Left lobe of liver (tissue), 2 donors: ENCODE measurements at regions not wholly inside any gene's neighbourhood (a gene's known extent, or its start where the extent isn't known, plus 50 kb on each side); places are given as distances from the start of the nearest gene placed in this dataset.
"Not testable (repeated sequence)": the region's sequence is repeated elsewhere in the genome, so short reads cannot be mapped to it uniquely, and the experiment has no call there.

ENCODE experiments used
- ATAC-seq: fragments of 200-7000 bp; cut with Tn5 transposase; one replicate; pipeline ENCODE4 v1.9.1; 2020; ENCODE audit warnings: mild to moderate bottlenecking, moderate library complexity
- DNase-seq: peaks from one replicate; pipeline ENCODE4 v3.0.0-alpha.2; 2020; ENCODE audit warnings: low spot score
- donor health status: DM: no; HTN: no; CAD: no; lungs with moderate emphysema.
- donor health status: DM: no; HTN: yes; CAD: no.

DNA sequence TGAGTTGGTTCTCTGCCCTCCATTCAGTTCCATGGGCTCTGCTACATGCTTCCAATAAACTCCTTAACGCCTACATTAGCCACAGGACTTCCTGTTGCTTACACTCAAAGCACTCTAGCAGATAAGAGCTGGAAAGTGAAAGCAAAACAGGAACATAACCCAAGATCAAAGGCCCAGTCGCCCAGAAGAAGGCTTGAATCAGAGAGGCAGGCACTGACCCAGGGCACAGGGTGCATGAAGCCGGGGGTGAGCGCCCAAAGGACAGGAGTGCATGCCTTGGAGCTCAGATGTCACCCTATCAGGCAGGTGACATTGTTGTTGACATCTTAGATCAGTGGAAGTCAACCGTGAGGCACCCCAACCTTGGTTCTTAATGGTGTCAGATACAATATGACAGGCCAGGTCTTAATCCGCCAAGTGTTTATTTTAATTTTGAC lies 235.1 kb downstream of the UACA start:
- DNase-seq (peak; percentile 38), ATAC-seq (peak; percentile 65)

DNA sequence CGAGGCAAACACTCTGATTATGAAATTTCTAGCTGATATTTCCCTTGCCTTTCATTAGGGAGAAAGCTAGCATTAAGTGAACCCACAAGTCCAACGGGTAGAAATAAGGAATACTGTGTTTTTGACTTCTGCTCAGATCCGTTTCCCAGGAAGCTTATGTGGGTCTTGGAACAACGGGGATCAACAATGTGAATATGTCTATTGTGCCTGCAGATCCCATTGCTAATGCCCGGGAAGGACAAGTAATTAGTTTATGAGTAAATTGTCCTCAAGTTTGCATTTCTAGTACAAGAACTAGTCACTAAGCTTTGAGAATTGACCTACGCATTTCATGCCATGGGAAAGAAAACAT lies 236.4 kb downstream of the UACA start:
- DNase-seq = no peak
- ATAC-seq = no peak

DNA sequence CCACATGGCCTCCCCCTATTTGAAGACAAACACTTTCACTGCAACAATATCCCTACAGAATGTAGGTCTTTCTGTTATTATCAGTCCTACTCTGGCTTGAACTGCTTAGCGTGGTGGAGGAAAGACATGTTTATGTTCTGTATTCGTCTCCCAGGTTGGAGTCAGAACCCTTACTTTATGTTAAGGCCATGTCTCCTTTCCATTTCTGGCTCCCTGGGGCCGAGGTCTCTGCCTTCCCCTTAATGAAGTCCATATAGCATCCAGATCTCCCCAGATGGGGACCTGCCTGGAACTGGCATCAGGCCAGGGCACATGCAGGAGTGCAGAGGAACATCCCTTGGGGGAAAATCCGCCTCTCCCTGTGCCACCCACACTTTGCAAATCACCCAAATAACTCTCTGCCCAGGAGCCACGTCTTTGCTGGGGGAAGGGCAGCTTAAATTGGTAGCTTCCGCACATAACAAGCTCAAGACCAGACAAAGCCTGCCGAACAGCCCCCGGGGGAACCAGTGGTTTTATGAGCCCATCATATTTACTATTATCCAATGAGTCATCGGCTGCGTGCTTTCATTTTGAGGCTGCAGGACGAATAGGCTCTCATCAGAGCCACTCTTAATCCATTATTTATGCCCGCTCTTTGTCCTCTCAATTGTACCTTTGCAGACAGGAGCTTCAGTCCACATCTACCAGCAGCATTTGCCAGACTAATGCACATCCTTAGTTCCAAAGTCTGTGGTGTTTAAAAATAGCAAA lies 237.0 kb downstream of the UACA start:
- ATAC-seq (peak; percentile 79), DNase-seq (peak; percentile 44)

DNA sequence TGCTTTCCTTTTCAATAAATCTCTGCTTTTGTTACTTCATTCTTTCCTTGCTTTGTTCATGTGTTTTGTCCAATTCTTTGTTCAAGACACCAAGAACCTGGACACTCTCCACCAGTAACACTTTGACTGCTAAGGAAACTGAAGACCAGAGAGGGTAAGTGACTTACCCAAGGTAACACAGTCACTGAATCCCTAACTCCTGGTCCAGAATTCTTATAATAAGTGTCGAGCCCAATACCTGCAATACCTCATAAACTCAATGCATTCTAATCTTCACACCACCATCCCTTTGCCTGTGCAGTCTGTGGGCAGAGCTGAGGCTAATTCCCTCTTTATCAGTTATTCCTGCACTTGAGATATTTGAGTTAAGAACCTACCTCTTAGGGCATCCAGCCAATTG lies 237.8 kb downstream of the UACA start:
- DNase-seq (no peak), ATAC-seq (no peak)

DNA sequence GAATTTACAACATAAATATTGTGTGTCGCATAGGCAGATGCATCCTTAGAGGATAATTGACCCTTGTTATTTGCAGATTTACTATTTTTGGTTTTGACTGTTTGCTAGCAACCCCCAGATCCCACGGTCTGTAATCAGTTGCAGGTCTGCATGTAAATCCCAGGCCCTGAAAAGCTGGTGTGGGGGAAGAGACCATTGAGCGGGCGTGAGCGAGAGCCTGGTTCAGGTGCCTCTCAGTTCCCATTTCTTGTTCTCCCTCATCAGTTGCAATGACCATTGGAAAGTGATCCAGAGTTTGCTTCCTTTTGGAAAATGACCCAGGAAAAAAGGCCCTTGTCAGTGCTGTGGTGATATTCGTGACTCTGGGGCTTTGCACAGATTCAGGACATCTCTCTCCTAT lies 238.9 kb downstream of the UACA start:
- DNase-seq = no peak

DNA sequence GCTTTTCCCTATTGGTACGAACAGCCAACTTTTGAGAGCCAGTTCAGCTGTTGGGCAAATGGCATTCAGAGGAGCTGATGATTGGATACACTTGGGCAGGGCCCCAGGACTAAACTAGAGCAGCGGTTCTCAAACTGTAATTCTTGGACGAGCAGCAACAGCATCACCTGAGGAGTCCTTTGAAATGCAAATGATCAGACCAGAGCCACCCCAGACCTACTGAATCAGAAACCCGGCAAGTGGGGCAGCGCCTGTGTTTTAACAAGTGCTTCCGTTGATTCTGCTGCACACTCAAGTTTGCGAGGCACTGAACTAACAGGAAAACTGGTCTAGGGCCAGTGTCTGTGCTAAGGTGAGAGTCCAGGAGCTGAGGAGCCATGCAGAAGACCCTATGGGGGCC lies 239.7 kb downstream of the UACA start:
- no peak for DNase-seq
- ATAC-seq = no peak

More for the DNA sequence above, 238.9 kb downstream of the UACA start:
- ATAC-seq = no peak

DNA sequence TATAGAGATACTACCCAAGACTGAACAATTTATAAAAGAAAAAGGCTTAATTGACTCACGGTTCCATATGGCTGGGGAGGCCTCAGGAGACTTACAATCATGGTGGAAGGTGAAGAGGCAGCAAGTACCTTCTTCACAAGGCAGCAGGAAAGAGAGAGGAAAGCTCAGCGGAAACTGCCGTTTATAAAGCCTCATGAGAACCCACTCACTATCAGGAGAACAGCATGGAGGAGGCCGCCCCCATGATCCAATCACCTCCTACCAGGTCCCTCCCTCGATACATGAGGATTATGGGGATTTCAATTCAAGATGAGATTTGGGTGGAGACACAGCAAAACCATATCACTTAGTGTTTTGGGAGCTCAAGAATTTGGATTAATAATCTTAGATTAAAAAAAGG lies 240.2 kb downstream of the UACA start:
- DNase-seq (no peak), ATAC-seq (no peak)

DNA sequence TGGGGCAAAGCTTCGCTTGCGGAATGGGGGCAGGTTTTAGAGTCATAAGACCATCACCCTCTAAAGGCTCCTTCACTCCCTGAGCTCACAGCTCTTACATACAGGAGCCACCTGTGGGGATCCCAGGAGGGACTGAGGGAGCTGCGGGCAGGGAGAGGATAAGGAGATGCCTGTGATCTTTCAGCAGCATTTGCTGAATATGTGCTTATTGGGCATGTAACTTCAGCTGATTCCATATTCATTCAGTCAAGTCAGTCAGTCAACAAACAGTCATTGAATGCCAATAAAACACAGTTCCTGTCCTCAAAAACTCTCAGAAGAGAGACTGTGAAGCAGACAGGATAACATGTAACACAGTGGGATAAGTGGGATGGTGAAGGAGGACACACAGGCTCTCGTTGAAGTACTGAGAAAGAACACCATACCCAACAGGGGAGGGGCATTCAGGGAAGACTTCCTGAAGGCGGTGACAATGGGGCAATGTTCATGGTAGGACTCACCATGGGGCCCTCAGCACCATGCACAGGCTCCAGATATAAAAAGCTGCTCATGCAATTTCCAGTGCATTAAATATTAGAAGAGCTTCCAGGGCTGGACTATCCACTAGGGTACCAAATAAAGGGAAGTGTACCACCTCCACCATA lies 240.9 kb downstream of the UACA start:
- ATAC-seq (no peak), DNase-seq (no peak)

DNA sequence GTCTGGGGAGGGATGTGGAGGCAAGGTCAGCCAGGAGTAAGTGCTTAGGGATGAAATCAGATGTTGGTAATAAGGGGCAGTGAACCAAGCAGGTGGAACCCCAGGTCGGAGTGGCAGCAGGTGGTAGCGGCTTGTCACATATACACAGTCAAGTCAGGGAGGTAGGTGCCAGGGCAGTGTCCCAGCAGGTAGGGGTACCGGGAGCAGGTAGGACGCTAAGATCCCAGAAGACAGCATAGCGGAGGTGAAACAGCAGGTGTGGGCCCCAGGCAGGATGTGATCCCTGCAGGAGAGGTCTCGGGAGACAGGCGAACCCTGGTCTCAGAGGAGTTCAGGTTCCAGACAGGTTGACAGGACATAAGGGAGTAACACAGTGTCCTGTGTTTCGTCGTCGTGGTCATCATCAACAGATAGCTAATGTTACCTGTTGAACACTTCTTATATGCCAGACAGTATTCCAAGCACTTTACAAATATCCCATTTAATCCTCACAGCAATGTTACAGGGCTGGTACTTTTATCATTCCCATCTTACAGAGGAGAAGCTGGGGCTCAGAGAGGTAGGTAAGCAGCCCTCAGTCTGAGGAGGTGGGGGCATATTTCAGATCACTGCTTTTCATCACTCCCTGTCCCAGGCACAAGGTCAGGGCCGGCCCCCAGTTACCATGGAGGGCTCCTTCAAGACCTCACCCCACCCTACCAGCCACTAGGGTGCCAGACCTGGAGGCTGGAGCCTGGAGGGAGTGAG lies 241.6 kb downstream of the UACA start:
- ATAC-seq = no peak
- no peak for DNase-seq

DNA sequence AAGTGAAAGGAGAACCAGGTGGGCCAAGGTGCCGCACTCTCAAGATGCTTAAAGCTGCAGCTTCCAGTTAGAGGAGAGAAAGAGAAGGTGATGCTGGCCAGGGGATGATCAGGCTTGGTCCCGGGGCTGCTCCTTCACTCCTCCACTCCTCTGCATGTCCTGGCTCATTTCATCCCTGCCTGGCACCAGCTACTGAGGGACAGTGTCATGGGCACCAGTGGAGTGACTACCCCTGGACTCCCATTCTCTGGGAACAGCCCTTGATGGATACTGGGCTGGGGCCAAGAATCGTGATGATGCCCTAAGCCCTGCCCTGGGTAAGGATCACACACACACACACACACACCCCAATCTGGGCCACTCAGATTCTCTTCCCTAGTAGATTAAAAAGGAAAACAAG lies 243.7 kb downstream of the UACA start:
- DNase-seq = no peak
- no peak for ATAC-seq

DNA sequence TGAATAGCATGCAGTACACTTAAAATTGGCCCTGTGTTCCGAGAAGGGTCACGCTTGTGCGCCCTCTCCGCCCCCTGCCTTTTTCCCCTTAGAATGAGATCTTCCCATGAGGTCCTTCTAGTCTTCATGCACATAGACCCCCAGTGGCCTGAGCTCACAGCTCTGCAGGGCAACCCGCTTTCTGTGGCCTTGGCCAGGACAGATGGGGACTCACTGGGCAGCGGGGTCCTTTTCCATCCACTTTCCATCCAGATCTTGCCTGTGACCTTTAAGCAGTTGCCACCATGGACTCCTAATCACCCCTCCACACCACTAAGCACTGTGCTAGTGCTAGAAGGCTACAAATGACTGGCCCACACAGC lies 244.4 kb downstream of the UACA start:
- DNase-seq (no peak), ATAC-seq (no peak)

DNA sequence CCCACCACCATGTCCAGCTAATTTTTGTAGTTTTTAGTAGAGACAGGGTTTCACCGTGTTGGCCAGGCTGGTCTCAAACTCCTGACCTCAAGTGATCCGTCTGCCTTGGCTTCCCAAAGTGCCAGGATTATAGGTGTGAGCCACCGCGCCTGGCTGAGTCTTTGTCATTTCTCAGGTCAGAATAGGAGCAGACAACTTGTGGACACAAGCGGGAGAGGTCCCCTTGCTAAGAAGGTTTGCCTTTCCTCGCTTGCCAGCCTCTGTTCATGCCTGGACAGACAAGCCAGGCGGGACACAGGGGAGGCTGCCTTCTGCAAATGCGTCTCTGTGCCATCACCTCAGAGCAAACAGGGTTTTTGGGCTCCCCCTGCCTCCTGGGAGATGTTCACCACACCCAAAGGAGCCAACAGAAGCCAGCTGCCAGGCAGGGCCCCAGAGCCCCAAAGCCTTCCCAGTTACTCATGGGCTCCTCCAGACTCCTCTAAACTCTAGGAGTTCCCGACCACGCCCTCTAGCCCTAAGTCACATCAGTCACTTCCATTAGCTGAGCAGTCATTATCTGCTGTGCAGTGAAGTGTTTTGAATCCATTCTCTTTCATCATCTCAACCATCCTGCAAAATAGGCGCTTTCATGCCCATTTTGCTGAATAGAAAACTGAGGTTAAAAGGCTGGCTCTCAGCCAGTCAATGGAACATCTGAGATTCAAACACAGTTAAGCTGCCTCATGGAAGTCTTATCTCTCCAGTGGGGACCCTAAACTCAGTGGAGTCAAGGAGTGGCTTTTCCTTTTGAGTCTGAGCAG lies 245.0 kb downstream of the UACA start:
- no peak for ATAC-seq
- no peak for DNase-seq

DNA sequence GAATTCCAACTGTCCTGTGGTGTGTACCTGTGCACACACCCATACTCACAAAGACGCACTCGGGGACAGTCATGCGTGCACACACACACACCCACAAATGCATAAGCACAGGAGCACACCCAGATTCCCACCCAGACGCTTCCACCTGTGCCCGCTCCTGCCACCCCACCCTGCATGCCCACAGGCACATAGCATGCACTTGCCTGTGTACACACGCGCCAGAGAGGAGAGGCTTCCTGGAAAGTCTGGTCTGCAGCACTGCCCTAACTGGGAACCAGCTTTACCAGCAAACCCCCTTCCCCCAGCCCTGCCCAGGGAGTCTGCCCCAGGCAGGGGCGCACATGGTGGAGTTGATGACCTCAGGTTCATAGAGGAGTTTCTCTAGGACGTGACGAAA lies 246.2 kb downstream of the UACA start:
- DNase-seq (no peak), ATAC-seq (no peak)

DNA sequence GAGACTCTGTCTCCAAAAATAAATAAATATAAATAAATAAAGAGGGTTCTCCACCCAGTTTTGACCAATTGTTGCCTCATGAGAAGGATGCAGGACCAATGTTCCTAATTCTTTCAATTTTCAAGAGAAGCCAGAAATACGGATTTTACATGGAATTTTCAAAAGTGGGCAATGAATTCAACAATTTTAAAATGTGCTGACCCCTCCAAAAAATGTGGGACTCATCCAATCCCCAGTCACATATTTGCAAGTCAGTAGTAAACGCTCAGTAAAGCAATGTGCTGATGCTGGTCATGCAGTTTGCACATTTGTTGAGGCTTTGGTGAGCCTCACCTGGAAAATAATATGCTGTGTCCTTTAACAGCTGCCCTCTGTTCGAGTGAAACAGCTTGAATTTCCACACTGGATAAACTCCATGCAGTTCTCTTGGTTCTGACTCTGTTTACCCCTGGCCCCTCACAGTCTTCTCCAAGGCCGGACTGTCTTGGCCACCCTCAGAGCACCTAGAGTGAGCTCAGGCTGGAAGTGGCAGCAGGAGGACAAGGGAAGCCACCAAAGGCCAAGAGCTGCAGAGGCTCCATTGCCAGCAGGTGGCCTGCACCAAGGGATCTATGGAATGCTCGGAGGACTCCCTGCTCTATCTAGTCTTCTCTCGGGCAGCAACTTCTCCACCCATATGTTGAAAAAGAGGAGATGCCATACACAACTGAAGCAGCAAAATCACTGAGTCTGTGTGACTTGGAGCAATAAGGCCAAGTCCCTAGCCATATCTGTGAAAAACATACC lies 246.8 kb downstream of the UACA start:
- DNase-seq = no peak
- ATAC-seq = no peak

DNA sequence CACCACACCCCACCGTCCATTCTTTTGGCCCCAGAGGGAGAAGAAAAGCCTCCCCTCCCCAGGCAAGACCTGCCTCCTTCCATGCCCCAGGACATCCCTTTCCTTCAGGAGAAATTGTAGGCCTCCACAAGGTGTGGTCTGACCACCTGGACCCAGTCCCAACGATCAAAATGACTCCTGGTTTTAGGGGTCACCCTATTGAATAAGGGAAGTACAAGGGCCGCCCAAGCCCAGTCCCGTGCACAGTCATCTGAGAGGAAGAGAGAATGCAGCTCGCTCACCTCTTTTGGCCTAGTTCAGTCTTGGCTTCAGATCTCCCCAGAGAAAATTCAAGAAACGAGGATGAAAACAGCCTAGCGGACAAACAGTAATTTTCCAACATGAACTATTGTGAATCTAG lies 249.1 kb downstream of the UACA start:
- DNase-seq = no peak
- no peak for ATAC-seq

DNA sequence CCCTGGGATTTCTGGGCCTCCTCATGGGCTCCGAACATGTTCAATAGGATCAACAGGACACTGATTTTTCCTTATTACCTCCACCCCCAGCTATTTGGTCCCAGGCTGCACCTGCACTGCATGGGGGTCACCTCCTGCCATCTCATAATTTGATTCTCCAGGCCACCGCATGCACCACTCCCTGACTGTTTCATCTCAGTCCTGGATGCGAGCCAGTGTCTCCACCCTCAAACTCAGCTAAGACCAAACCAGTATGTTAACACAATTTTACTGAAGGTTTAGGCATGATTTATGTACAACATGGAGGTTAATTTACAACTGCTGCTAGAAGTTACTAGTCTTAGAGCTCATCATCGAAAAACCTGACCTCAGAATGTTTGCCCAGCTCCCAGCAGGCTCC lies 249.5 kb downstream of the UACA start:
- ATAC-seq (no peak), DNase-seq (no peak)

DNA sequence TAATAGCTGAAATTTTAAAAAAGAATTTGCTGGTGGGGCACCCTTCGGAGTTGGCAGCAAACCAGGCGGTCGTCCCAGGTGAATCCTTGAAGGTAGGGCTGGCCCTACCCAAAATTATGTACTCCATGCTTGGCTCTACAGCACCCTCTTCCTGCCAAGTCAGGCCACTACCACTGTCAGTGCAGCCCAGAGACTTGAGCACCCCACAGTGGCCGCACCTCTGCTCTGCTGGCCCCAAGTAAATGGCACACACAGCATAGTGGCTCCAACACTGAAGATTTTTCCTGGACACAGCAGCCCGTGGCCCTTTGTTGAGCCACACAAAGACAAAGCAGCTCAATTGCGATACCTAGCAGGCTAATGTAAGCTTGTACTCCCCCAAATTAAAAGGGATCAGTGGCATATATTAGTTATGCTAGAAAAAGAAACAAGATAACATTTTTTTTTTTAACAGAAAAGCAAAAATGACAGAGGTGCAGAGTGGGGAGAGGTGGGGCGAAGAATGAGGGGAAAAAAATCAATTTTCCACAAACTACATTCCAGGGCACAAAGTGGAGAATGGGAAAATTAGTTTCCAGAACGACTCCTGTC lies 250.5 kb downstream of the UACA start:
- peak; percentile 84 for ATAC-seq
- DNase-seq = no peak

DNA sequence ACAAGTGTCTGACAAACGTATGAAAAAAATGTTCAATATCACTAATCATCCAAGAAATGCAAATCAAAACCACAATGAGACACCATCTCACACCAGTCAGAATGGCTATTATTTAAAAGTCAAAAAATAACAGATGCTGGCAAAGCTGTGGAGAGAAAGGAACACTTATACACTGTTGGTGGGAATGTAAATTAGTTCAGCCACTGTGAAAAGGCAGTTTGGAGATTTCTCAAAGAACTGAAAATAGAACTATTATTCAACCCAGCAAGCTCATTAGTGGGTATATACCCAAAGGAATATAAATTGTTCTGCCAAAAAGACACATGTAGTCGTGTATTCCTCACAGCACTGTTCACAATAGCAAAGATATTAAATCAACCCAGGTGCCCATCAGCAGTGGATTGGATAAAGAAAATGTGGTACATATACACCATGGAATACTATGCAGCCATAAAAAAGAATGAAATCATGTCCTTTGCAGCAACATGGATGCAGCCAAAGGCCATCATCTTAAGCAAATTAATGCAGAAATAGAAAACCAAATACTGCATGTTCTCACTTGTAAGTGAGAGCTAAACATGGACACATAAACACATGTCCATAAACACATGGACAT lies 251.3 kb downstream of the UACA start:
- not testable (repeated sequence) for ATAC-seq, DNase-seq

DNA sequence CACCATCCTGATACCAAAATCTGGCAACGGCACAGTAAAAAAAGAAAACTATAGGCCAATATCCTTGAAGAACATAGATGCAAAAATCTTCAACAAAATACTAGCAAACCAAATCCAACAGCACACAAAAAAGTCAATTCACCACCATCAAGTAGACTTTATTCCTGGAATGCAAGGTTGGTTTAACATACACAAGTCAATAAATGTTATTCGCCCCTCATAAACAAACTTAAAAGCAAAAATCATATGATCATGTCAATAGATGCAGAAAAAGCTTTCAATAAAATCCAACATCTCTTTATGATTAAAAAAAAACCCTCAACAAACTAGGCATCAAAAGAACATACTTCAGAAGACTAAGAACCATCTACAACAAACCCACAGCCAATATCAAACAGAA lies 252.9 kb downstream of the UACA start:
- DNase-seq (no peak), ATAC-seq (no peak)

DNA sequence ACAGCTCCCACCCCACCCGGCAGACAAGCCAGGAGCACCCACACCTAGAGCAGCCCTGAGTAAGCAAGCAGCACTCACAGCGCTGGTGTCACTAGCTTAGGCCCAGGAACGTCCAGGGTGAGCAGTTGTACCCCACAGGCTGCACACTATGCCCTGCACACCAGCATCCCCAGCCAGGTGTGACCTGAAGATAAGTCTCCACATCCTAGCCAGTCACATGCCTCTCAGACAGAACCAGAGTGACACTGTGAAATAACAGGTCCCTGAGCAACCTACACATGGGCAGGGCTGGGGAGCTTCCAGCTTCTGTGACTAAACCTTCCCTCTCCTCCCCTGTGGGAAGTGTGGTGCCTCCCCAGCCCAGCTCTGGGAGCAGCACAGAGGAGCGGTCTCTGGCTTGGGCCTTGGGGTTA lies 253.6 kb downstream of the UACA start:
- ATAC-seq (no peak), DNase-seq (no peak)
